CD14-positive monocyte (primary cell): ENCODE measurements at regions not wholly inside any gene's neighbourhood (a gene's known extent, or its start where the extent isn't known, plus 50 kb on each side); places are given as distances from the start of the nearest gene placed in this dataset.
"Not testable (repeated sequence)": the region's sequence is repeated elsewhere in the genome, so short reads cannot be mapped to it uniquely, and the experiment has no call there.

Source experiments
- DNase-seq, 3 donors: peaks; one replicate each; pipeline ENCODE4 v3.0.0-alpha.2; 2011 to 2022
- H2AFZ ChIP-seq: 2 replicates; pipeline ENCODE4 v1.6.0; 2012; ENCODE audit warnings: mild to moderate bottlenecking, low read depth, low read length, inconsistent platforms; ENCODE audit not compliant: insufficient read depth, poor library complexity, severe bottlenecking
- H3K27ac ChIP-seq, 2 donors: 1 replicate in 1 of 2; 2 replicates in 1 of 2; pipeline ENCODE4 v1.5.1; 2012 to 2013; ENCODE audit warnings: low read length in 2 of 2, control low read depth in 1 of 2, inconsistent platforms in 1 of 2, low read depth in 1 of 2, mild to moderate bottlenecking in 1 of 2
- H3K27me3 ChIP-seq, 2 donors: one replicate each; pipeline versions ENCODE4 v1.6.0 to v1.6.1; 2011 to 2013; ENCODE audit warnings: low read length in 2 of 2; ENCODE audit not compliant: control insufficient read depth in 2 of 2, insufficient read depth in 2 of 2
- H3K36me3 ChIP-seq, 2 donors: replicated peaks in 1 of 2; 1 replicate in 1 of 2; 2 replicates in 1 of 2; pipeline versions ENCODE4 v1.5.1 to v1.6.1; 2012 to 2013; ENCODE audit warnings: low read length in 2 of 2, control low read depth in 1 of 2, inconsistent platforms in 1 of 2, mild to moderate bottlenecking in 1 of 2; ENCODE audit not compliant: insufficient read depth in 2 of 2, control insufficient read depth in 1 of 2
- H3K4me1 ChIP-seq, 2 donors: 1 replicate in 1 of 2; 2 replicates in 1 of 2; pipeline versions ENCODE4 v1.5.1 to v1.6.1; 2012 to 2013; ENCODE audit warnings: low read length in 2 of 2, control low read depth in 1 of 2, inconsistent platforms in 1 of 2, mild to moderate bottlenecking in 1 of 2, moderate library complexity in 1 of 2; ENCODE audit not compliant: insufficient read depth in 2 of 2, control insufficient read depth in 1 of 2
- H3K4me2 ChIP-seq: replicated peaks from 2 replicates; pipeline ENCODE3; 2012; ENCODE audit warnings: low read length, moderate library complexity, mild to moderate bottlenecking; ENCODE audit not compliant: poor library complexity, severe bottlenecking; ENCODE audit errors: extremely low read depth
- H3K4me3 ChIP-seq, 3 experiments: fragments of 200-600 bp in 1 of 3; sonication (generic) in 1 of 3; replicated peaks in 1 of 3; 1 replicate in 2 of 3; 2 replicates in 1 of 3; pipeline ENCODE4 v1.5.1; 2011 to 2013; ENCODE audit warnings: low read length in 3 of 3, mild to moderate bottlenecking in 3 of 3, control low read depth in 2 of 3, low read depth in 2 of 3, inconsistent platforms in 1 of 3, moderate library complexity in 1 of 3
- H3K79me2 ChIP-seq: 2 replicates; pipeline ENCODE4 v1.6.0; 2012; ENCODE audit warnings: mild to moderate bottlenecking, control low read depth, inconsistent platforms, low read length, moderate library complexity; ENCODE audit not compliant: insufficient read depth
- H3K9ac ChIP-seq: 2 replicates; pipeline ENCODE4 v1.6.0; 2017; ENCODE audit warnings: low read length, mild to moderate bottlenecking; ENCODE audit not compliant: insufficient read depth, poor library complexity, severe bottlenecking
- H3K9me3 ChIP-seq, 2 donors: replicated peaks in 1 of 2; 1 replicate in 1 of 2; 2 replicates in 1 of 2; pipeline versions ENCODE4 v1.5.1 to v1.6.1; 2012 to 2013; ENCODE audit warnings: low read length in 2 of 2, control low read depth in 1 of 2; ENCODE audit not compliant: control insufficient read depth in 1 of 2, insufficient read depth in 1 of 2
- H4K20me1 ChIP-seq: 2 replicates; pipeline ENCODE4 v1.6.0; 2012; ENCODE audit warnings: mild to moderate bottlenecking, low read length, control low read depth, moderate library complexity; ENCODE audit not compliant: insufficient read depth
- H3K27ac Mint-ChIP-seq, 7 donors: one replicate each; pipeline ENCODE4 v1.8.0; 2020; ENCODE audit warnings: mild to moderate bottlenecking in 7 of 7, mixed read lengths in 7 of 7, moderate library complexity in 6 of 7, inconsistent platforms in 2 of 7
- H3K27me3 Mint-ChIP-seq, 3 donors: one replicate each; pipeline ENCODE4 v1.8.0; 2021 to 2022; ENCODE audit warnings: low read depth in 3 of 3, mild to moderate bottlenecking in 3 of 3, mixed read lengths in 3 of 3, moderate library complexity in 3 of 3, inconsistent platforms in 1 of 3
- H3K36me3 Mint-ChIP-seq, 2 donors: one replicate each; pipeline ENCODE4 v1.8.0; 2020; ENCODE audit warnings: mixed read lengths in 2 of 2, inconsistent platforms in 1 of 2, mild to moderate bottlenecking in 1 of 2
- H3K4me1 Mint-ChIP-seq: one replicate; pipeline ENCODE4 v1.8.0; 2020; ENCODE audit warnings: mild to moderate bottlenecking, mixed read lengths
- H3K4me3 Mint-ChIP-seq, 2 donors: one replicate each; pipeline ENCODE4 v1.8.0; 2020; ENCODE audit warnings: mild to moderate bottlenecking in 2 of 2, mixed read lengths in 2 of 2, moderate library complexity in 1 of 2
- H3K9me3 Mint-ChIP-seq, 7 donors: one replicate each; pipeline ENCODE4 v1.8.0; 2020 to 2022; ENCODE audit warnings: mixed read lengths in 7 of 7, mild to moderate bottlenecking in 6 of 7, moderate library complexity in 6 of 7, inconsistent platforms in 2 of 7
- CTCF ChIP-seq: fragments of 200-600 bp; IDR thresholded peaks from one replicate; pipeline ENCODE4 v1.8.0; 2022; ENCODE audit warnings: antibody characterized with exemption, mild to moderate bottlenecking
- WGBS: methylation state at CpG from one replicate; pipeline ENCODE4 v1.1.5; 2013; ENCODE audit warnings: missing lambda C conversion rate; ENCODE audit not compliant: insufficient coverage; 5-methylcytosine and 5-hydroxymethylcytosine counted together
- intact Hi-C, 2 donors: fragments of 100-400 bp; cut with micrococcal nuclease; formaldehyde crosslinking; loops; one replicate each; pipeline versions ENCODE4 v1.15.0 to v1.15.1; 2023

- H3K36me3 Mint-ChIP-seq = no peaks in the 10 kb centered on the region
- no peak overlapping the region for H3K27ac ChIP-seq
- H3K9me3 Mint-ChIP-seq = peaks cover 0 to 5% (median 3%) of the 10 kb centered on the region in 7 donors
- H3K4me3 ChIP-seq = no peak overlapping the region
- DNase-seq = no peak
- H3K4me2 ChIP-seq = no peak overlapping the region
- no peak overlapping the region for H3K4me3 Mint-ChIP-seq
- H3K4me1 ChIP-seq = no peaks in the 10 kb centered on the region
- H3K4me1 Mint-ChIP-seq = no peaks in the 10 kb centered on the region
- no peaks in the 10 kb centered on the region for H3K36me3 ChIP-seq
- H3K79me2 ChIP-seq = no peaks in the 10 kb centered on the region
- TF ChIP-seq CTCF = no peak
- no peak overlapping the region for H3K9ac ChIP-seq
- H3K27me3 ChIP-seq = no peaks in the 10 kb centered on the region
- intact Hi-C loops = no loop called here
- H3K27ac Mint-ChIP-seq = no peak overlapping the region
- H3K9me3 ChIP-seq = peaks cover 0 to 2% of the 10 kb centered on the region in 2 donors
- no peaks in the 10 kb centered on the region for H4K20me1 ChIP-seq
- no CpG with 5 or more reads among the region's 2 CpGs for WGBS
- peaks cover 0 to 2% (median 2%) of the 10 kb centered on the region in 3 donors for H3K27me3 Mint-ChIP-seq
- H2AFZ ChIP-seq = no peak overlapping the region
Observed at GRCh38 chr5:50582699-50583098, 83.7 kb upstream of the PARP8 start.

- intact Hi-C loops = no loop called here
- Histone ChIP-seq H3K4me2 (no peak overlapping the region), H3K4me1 (no peaks in the 10 kb centered on the region), H2AFZ (no peak overlapping the region), H3K36me3 (no peaks in the 10 kb centered on the region), H3K9me3 (peaks cover 0 to 2% of the 10 kb centered on the region in 2 donors), H4K20me1 (no peaks in the 10 kb centered on the region), H3K79me2 (no peaks in the 10 kb centered on the region), H3K4me3 (no peak overlapping the region), H3K9ac (no peak overlapping the region), H3K27ac (no peak overlapping the region), H3K27me3 (no peaks in the 10 kb centered on the region)
- H3K4me3 Mint-ChIP-seq = no peak overlapping the region
- H3K27me3 Mint-ChIP-seq = peaks cover 0 to 2% (median 2%) of the 10 kb centered on the region in 3 donors
- no CpG with 5 or more reads among the region's 3 CpGs for WGBS
- no peak for DNase-seq
- no peaks in the 10 kb centered on the region for H3K4me1 Mint-ChIP-seq
- no peak overlapping the region for H3K27ac Mint-ChIP-seq
- peaks cover 0 to 5% (median 3%) of the 10 kb centered on the region in 7 donors for H3K9me3 Mint-ChIP-seq
- no peak for TF ChIP-seq CTCF
- H3K36me3 Mint-ChIP-seq = no peaks in the 10 kb centered on the region
Observed at GRCh38 chr5:50583621-50584020, 82.8 kb upstream of the PARP8 start.

- intact Hi-C loops, H3K9ac ChIP-seq, H3K9me3 ChIP-seq, H3K79me2 ChIP-seq, H3K9me3 Mint-ChIP-seq, H3K36me3 ChIP-seq, H4K20me1 ChIP-seq, H3K27ac Mint-ChIP-seq, H3K27me3 ChIP-seq, DNase-seq, H3K4me3 Mint-ChIP-seq, H3K27me3 Mint-ChIP-seq, H3K4me3 ChIP-seq, H2AFZ ChIP-seq, H3K27ac ChIP-seq, H3K4me2 ChIP-seq, H3K36me3 Mint-ChIP-seq: not testable (repeated sequence)
- H3K4me1 Mint-ChIP-seq = peaks cover 16% of the 10 kb centered on the region
- H3K4me1 ChIP-seq = peaks cover 11 to 14% of the 10 kb centered on the region in 2 donors
- 100% methylated on average over 5 of the region's 6 CpGs for WGBS
Observed at GRCh38 chr5:50588471-50588870, 78.0 kb upstream of the PARP8 start.
